OCI-LY7 (cell line): ENCODE measurements at regions not wholly inside any gene's neighbourhood (a gene's known extent, or its start where the extent isn't known, plus 50 kb on each side); places are given as distances from the start of the nearest gene placed in this dataset.

Experiments used
- BruUV-seq: library from RNA; stranded (reverse); fragments of 400-500 nt; replicated peaks from 2 replicates; lab custom pipeline; 2021; lab: Mats Ljungman, UMichigan
- CTCF ChIA-PET: fragments of 300-600 bp; sonication (Branson Sonifier 250); formaldehyde crosslinking; loops from one replicate; lab custom pipeline; 2022; ENCODE audit warnings: antibody characterized with exemption; ENCODE audit not compliant: unreplicated experiment; lab: Charles Lee
- POLR2A ChIA-PET: fragments of 300-600 bp; sonication (Branson Sonifier 250); formaldehyde crosslinking; loops from one replicate; lab custom pipeline; 2022; ENCODE audit warnings: antibody characterized with exemption; lab: Charles Lee
- DNase-seq: peaks from one replicate; pipeline ENCODE4 v3.0.0-alpha.2; 2015; ENCODE audit warnings: low spot score
- H2AFZ ChIP-seq: fragments of 200-600 bp; sonication (generic), shearing (Covaris generic); 2 replicates; pipeline ENCODE4 v1.6.1; 2014; ENCODE audit warnings: mild to moderate bottlenecking, antibody characterized with exemption, low read length, moderate library complexity
- H3K27ac ChIP-seq: fragments of 200-600 bp; sonication (generic); 2 replicates; pipeline ENCODE4 v1.5.1; 2014; ENCODE audit warnings: mixed run types, low read depth, mild to moderate bottlenecking, moderate library complexity, low read length, inconsistent platforms; ENCODE audit not compliant: poor library complexity, severe bottlenecking
- H3K36me3 ChIP-seq: fragments of 200-600 bp; sonication (generic); 2 replicates; pipeline ENCODE4 v1.6.1; 2014; ENCODE audit warnings: mild to moderate bottlenecking, antibody characterized with exemption, low read length, moderate library complexity, mixed read lengths; ENCODE audit not compliant: insufficient read depth
- H3K4me1 ChIP-seq: fragments of 200-600 bp; sonication (generic); 2 replicates; pipeline ENCODE4 v1.5.1; 2014; ENCODE audit warnings: mild to moderate bottlenecking, low read length; ENCODE audit not compliant: insufficient read depth, poor library complexity, severe bottlenecking
- H3K4me2 ChIP-seq: fragments of 200-600 bp; sonication (generic); 2 replicates; pipeline ENCODE4 v1.6.1; 2014; ENCODE audit warnings: mild to moderate bottlenecking, low read length
- H3K4me3 ChIP-seq: fragments of 200-600 bp; sonication (generic); 2 replicates; pipeline ENCODE4 v1.5.1; 2014; ENCODE audit warnings: mild to moderate bottlenecking, low read depth, low read length; ENCODE audit not compliant: poor library complexity, severe bottlenecking
- H3K79me2 ChIP-seq: fragments of 200-600 bp; sonication (generic); 2 replicates; pipeline ENCODE4 v1.6.1; 2016; ENCODE audit warnings: low read depth, mild to moderate bottlenecking, low read length, moderate library complexity, mixed read lengths; ENCODE audit not compliant: insufficient read depth
- H3K9me2 ChIP-seq: fragments of 200-600 bp; sonication (generic); 2 replicates; pipeline ENCODE4 v1.6.1; 2016; ENCODE audit warnings: mild to moderate bottlenecking, low read length, mixed read lengths; ENCODE audit not compliant: insufficient read depth
- H3K9me3 ChIP-seq: fragments of 200-600 bp; sonication (generic); 2 replicates; pipeline ENCODE4 v1.6.1; 2014; ENCODE audit warnings: mild to moderate bottlenecking, mixed run types, low read length, mixed read lengths
- H4K20me1 ChIP-seq: fragments of 200-600 bp; sonication (generic); 2 replicates; pipeline ENCODE4 v1.6.1; 2014; ENCODE audit warnings: mild to moderate bottlenecking, antibody characterized with exemption, low read length, moderate library complexity, mixed read lengths; ENCODE audit not compliant: insufficient read depth
- CTCF ChIP-seq: fragments of 200-600 bp; sonication (generic); conservative IDR thresholded peaks from 2 replicates; pipeline ENCODE4 v1.5.1; 2014; ENCODE audit warnings: mild to moderate bottlenecking, antibody characterized with exemption, low read length, moderate library complexity, mixed read lengths
- EZH2phosphoT487 ChIP-seq: fragments of 200-600 bp; sonication (generic); IDR thresholded peaks from 2 replicates; pipeline ENCODE4 v1.6.1; 2018; ENCODE audit warnings: low read depth, borderline replicate concordance, mild to moderate bottlenecking, mixed run types, antibody characterized with exemption, low read length, moderate library complexity, mixed read lengths
- intact Hi-C: fragments of 100-400 bp; cut with micrococcal nuclease; formaldehyde crosslinking; loops from one replicate; pipeline ENCODE4 v1.10.0; 2022; ENCODE audit not compliant: unreplicated experiment

- no peak overlapping the region for H3K27ac ChIP-seq
- no peak overlapping the region for H3K4me3 ChIP-seq
- TF ChIP-seq EZH2phosphoT487 (no peak), CTCF (no peak)
- no peaks in the 10 kb centered on the region for H3K4me1 ChIP-seq
- H3K4me2 ChIP-seq = no peak overlapping the region
- no peak for DNase-seq
- BruUV-seq = no TSS peak
- no peaks in the 10 kb centered on the region for H4K20me1 ChIP-seq
- H2AFZ ChIP-seq = no peak overlapping the region
- H3K9me3 ChIP-seq = no peaks in the 10 kb centered on the region
- intact Hi-C loops = no loop called here
- H3K79me2 ChIP-seq = no peaks in the 10 kb centered on the region
- H3K9me2 ChIP-seq = no peaks in the 10 kb centered on the region
- ChIA-PET POLR2A (no interaction called here), CTCF (no interaction called here)
- no peaks in the 10 kb centered on the region for H3K36me3 ChIP-seq
Measured at GRCh38 chr4:115945026-115945425, 831.6 kb upstream of the NDST4 start.

- CTCF ChIA-PET = no interaction called here
Measured at GRCh38 chr4:115944146-115944905, 830.9 kb upstream of the NDST4 start.

More at GRCh38 chr4:115944146-115944905, 830.9 kb upstream of the NDST4 start:
- Histone ChIP-seq H3K79me2 (no peaks in the 10 kb centered on the region), H3K4me2 (no peak overlapping the region), H3K27ac (no peak overlapping the region), H3K9me2 (no peaks in the 10 kb centered on the region), H3K4me1 (no peaks in the 10 kb centered on the region), H3K36me3 (no peaks in the 10 kb centered on the region), H3K9me3 (no peaks in the 10 kb centered on the region), H3K4me3 (no peak overlapping the region), H2AFZ (no peak overlapping the region), H4K20me1 (no peaks in the 10 kb centered on the region)
- no peak for TF ChIP-seq CTCF
- TF ChIP-seq EZH2phosphoT487 = no peak
- no peak for DNase-seq
- no TSS peak for BruUV-seq
- POLR2A ChIA-PET = no interaction called here
- intact Hi-C loops = no loop called here
